CD4-positive, alpha-beta T cell (primary cell): ENCODE measurements at regions not wholly inside any gene's neighbourhood (a gene's known extent, or its start where the extent isn't known, plus 50 kb on each side); places are given as distances from the start of the nearest gene placed in this dataset.

ENCODE experiments used
- ATAC-seq: fragments of 200-7000 bp; cut with Tn5 transposase; one replicate; pipeline ENCODE4 v1.10.0; 2022; ENCODE audit warnings: mild to moderate bottlenecking; ENCODE audit not compliant: poor library complexity
- CTCF ChIA-PET: fragments of 350-600 bp; sonication (Branson Sonifier 250); formaldehyde crosslinking; loops from one replicate; lab custom pipeline; 2021; ENCODE audit warnings: antibody characterized with exemption, inconsistent platforms; lab: Charles Lee
- POLR2A ChIA-PET: fragments of 350-600 bp; sonication (Branson Sonifier 250); formaldehyde crosslinking; loops from one replicate; lab custom pipeline; 2021; ENCODE audit warnings: antibody characterized with exemption, inconsistent platforms; lab: Charles Lee
- DNase-seq, 14 experiments: peaks; one replicate each; pipeline ENCODE4 v3.0.0-alpha.2; 2013 to 2020; ENCODE audit warnings: mixed read lengths in 2 of 14
- H3K27ac ChIP-seq, 2 donors: one replicate each; pipeline versions ENCODE4 v1.5.1 to v1.7.0; 2013; ENCODE audit warnings: low read length in 2 of 2, low read depth in 1 of 2, mild to moderate bottlenecking in 1 of 2
- H3K27me3 ChIP-seq, 2 experiments: 1 replicate in 1 of 2; 2 replicates in 1 of 2; pipeline versions ENCODE4 v1.6.1 to v1.7.0; 2013; ENCODE audit warnings: low read length in 2 of 2, control low read depth in 1 of 2, mild to moderate bottlenecking in 1 of 2, moderate library complexity in 1 of 2; ENCODE audit not compliant: insufficient read depth in 2 of 2, control insufficient read depth in 1 of 2
- H3K36me3 ChIP-seq: one replicate; pipeline ENCODE4 v1.6.1; 2013; ENCODE audit warnings: low read length, control low read depth; ENCODE audit not compliant: insufficient read depth
- H3K4me1 ChIP-seq: one replicate; pipeline ENCODE4 v1.6.1; 2013; ENCODE audit warnings: low read length, control low read depth; ENCODE audit not compliant: insufficient read depth
- H3K4me3 ChIP-seq: one replicate; pipeline ENCODE4 v1.5.1; 2013; ENCODE audit warnings: mild to moderate bottlenecking, low read length, moderate library complexity
- H3K9me3 ChIP-seq, 2 experiments: 1 replicate in 1 of 2; 2 replicates in 1 of 2; pipeline versions ENCODE4 v1.6.1 to v1.7.0; 2013; ENCODE audit warnings: low read length in 2 of 2, mild to moderate bottlenecking in 2 of 2, control low read depth in 1 of 2, moderate library complexity in 1 of 2; ENCODE audit not compliant: control insufficient read depth in 1 of 2, insufficient read depth in 1 of 2
- H3K27ac Mint-ChIP-seq: one replicate; pipeline ENCODE4 v1.8.0; 2020; ENCODE audit warnings: mixed read lengths
- H3K27me3 Mint-ChIP-seq: one replicate; pipeline ENCODE4 v1.8.0; 2021; ENCODE audit warnings: mixed read lengths
- H3K36me3 Mint-ChIP-seq: one replicate; pipeline ENCODE4 v1.8.0; 2021; ENCODE audit warnings: low read depth, mixed read lengths
- H3K4me1 Mint-ChIP-seq: one replicate; pipeline ENCODE4 v1.8.0; 2021; ENCODE audit warnings: low read depth, mixed read lengths
- H3K4me3 Mint-ChIP-seq: one replicate; pipeline ENCODE4 v1.8.0; 2020; ENCODE audit warnings: mild to moderate bottlenecking, mixed read lengths
- H3K9me3 Mint-ChIP-seq: one replicate; pipeline ENCODE4 v1.8.0; 2020; ENCODE audit warnings: mixed read lengths
- CTCF ChIP-seq: fragments of 200-600 bp; IDR thresholded peaks from one replicate; pipeline ENCODE4 v1.8.0; 2022; ENCODE audit warnings: antibody characterized with exemption, mild to moderate bottlenecking
- intact Hi-C, 2 experiments: fragments of 100-400 bp; cut with DNase I in 1 of 2; cut with micrococcal nuclease in 1 of 2; formaldehyde crosslinking; loops; one replicate each; pipeline versions ENCODE4 v1.15.1 to v1.9.0; 2023 to 2025; cut with DNase I, micrococcal nuclease

- Histone ChIP-seq H3K4me3 (no peak overlapping the region), H3K9me3 (no peaks in the 10 kb centered on the region), H3K36me3 (no peaks in the 10 kb centered on the region), H3K27me3 (no peaks in the 10 kb centered on the region), H3K4me1 (no peaks in the 10 kb centered on the region), H3K27ac (no peak overlapping the region)
- no peak overlapping the region for H3K27ac Mint-ChIP-seq
- ChIA-PET POLR2A (no interaction called here), CTCF (no interaction called here)
- no peak for ATAC-seq
- DNase-seq, result no peak
- peaks cover 4% of the 10 kb centered on the region for H3K27me3 Mint-ChIP-seq
- TF ChIP-seq CTCF, result no peak
- peaks cover 2% of the 10 kb centered on the region for H3K4me1 Mint-ChIP-seq
- H3K4me3 Mint-ChIP-seq, result no peak overlapping the region
- H3K9me3 Mint-ChIP-seq, result peaks cover 3% of the 10 kb centered on the region
- intact Hi-C loops, result no loop called here
- no peaks in the 10 kb centered on the region for H3K36me3 Mint-ChIP-seq
Observed at GRCh38 chr17:69608141-69608540, 193.6 kb downstream of the MAP2K6 start.

- H3K9me3 Mint-ChIP-seq, result peaks cover 3% of the 10 kb centered on the region
- H3K9me3 ChIP-seq, result no peaks in the 10 kb centered on the region
- H3K27ac ChIP-seq, result no peak overlapping the region
- H3K27me3 Mint-ChIP-seq, result peaks cover 4% of the 10 kb centered on the region
- ChIA-PET CTCF (no interaction called here), POLR2A (no interaction called here)
- H3K27me3 ChIP-seq, result no peaks in the 10 kb centered on the region
- H3K36me3 Mint-ChIP-seq, result no peaks in the 10 kb centered on the region
- no peak for TF ChIP-seq CTCF
- H3K4me1 ChIP-seq, result no peaks in the 10 kb centered on the region
- H3K4me3 Mint-ChIP-seq, result no peak overlapping the region
- no peak overlapping the region for H3K27ac Mint-ChIP-seq
- H3K4me1 Mint-ChIP-seq, result no peaks in the 10 kb centered on the region
- ATAC-seq, result no peak
- H3K4me3 ChIP-seq, result no peak overlapping the region
- no peaks in the 10 kb centered on the region for H3K36me3 ChIP-seq
- intact Hi-C loops, result no loop called here
- DNase-seq, result no peak
Observed at GRCh38 chr17:69608808-69609472, 194.4 kb downstream of the MAP2K6 start.

- Histone ChIP-seq H3K4me3 (no peak overlapping the region), H3K36me3 (no peaks in the 10 kb centered on the region), H3K4me1 (no peaks in the 10 kb centered on the region), H3K27me3 (no peaks in the 10 kb centered on the region), H3K9me3 (no peaks in the 10 kb centered on the region), H3K27ac (no peak overlapping the region)
- Mint-ChIP-seq H3K27ac (no peak overlapping the region), H3K9me3 (peaks cover 3% of the 10 kb centered on the region), H3K4me1 (no peaks in the 10 kb centered on the region), H3K4me3 (no peak overlapping the region), H3K36me3 (no peaks in the 10 kb centered on the region), H3K27me3 (peaks cover 4% of the 10 kb centered on the region)
- no peak for ATAC-seq
- ChIA-PET CTCF (no interaction called here), POLR2A (no interaction called here)
- no peak for TF ChIP-seq CTCF
- DNase-seq, result no peak
- intact Hi-C loops, result no loop called here
Observed at GRCh38 chr17:69609473-69610305, 195.2 kb downstream of the MAP2K6 start.
